DMS114 treated with DMSO at 0.1 percent for 48 hours (cell line): ENCODE measurements at regions not wholly inside any gene's neighbourhood (a gene's known extent, or its start where the extent isn't known, plus 50 kb on each side); places are given as distances from the start of the nearest gene placed in this dataset.
"Not testable (repeated sequence)": the region's sequence is repeated elsewhere in the genome, so short reads cannot be mapped to it uniquely, and the experiment has no call there.

Experiments used
- DNase-seq: peaks from one replicate; lab custom pipeline; 2025; ENCODE audit not compliant: unreplicated experiment; lab: John Stamatoyannopoulos, UW

DNA sequence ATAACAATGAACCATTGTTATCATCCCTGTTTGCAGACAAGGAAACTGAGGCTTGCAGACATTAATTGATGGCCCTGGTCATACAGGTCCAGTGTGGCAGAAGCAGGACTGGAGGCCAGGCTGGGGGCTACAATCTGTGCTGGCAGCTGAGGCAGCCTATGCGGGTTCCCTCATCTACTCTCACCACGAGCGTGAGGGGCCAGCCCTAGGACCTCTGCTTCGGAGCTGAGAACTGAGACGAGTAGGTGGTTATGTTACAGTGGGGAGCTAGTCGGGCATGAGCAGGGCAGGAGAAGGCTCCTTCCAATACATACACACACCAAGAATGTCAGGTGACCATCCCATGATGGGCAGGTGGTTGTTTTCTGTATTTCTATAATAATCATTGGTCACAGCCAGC, 82.2 kb upstream of the ASB18 start:
- no peak for DNase-seq

DNA sequence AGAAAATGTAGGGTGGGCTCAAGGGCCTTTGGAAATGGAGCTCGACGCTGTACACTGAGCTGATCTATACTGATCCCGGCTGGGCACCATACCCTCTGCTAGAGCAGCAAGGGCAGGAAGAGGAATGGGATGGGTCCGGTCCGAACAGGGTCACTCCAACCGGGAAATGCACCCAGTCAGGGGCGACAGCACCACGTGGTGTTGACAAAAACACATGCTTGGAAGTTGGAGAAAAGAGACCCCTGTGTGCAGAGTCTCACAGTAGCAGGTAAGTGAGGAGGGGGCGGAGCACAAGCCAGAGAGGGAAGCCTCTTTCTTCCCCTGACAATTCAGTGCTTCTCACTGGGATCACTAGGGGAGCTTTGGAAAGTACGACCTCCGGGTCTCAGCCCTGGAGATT, 84.1 kb upstream of the ASB18 start:
- no peak for DNase-seq

DNA sequence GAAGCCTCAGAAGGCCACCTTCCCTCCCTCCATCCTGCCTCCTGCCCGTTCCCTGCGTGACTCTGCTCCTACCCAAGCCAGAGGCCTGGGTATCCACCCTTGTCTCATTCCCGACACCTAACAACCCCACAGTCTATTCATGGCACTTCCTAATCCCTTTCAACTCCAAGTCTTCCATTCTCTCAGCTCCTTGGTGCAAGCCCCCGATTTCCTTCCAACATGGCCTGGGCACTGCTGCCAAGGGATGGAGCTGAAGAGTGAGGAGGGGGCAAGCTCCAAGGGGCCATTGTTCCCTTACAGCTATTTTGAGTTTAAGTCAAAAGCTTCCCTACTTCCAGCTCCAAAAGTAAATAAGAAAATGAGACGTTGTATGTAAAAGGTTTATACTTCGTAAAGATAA, 84.8 kb upstream of the ASB18 start:
- DNase-seq = no peak

DNA sequence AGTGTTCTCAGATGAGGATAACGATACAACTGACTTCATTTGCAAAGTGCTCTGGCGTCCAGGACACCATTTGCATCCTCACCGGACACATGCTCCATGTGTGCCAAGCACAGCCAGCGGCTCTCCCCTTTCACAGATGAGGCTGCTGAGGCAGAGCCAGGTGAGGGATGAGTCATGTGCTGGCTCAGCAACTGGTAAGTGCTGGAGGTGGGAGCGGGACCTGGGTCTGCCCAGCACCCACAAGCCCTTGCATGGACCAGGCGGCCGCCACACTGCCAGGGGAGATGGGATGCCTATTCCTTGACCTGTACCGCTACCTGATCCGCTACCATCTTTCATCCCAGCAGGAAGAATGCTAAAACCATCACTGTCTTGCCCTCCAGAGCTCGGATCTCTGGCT, 86.2 kb upstream of the ASB18 start:
- no peak for DNase-seq

DNA sequence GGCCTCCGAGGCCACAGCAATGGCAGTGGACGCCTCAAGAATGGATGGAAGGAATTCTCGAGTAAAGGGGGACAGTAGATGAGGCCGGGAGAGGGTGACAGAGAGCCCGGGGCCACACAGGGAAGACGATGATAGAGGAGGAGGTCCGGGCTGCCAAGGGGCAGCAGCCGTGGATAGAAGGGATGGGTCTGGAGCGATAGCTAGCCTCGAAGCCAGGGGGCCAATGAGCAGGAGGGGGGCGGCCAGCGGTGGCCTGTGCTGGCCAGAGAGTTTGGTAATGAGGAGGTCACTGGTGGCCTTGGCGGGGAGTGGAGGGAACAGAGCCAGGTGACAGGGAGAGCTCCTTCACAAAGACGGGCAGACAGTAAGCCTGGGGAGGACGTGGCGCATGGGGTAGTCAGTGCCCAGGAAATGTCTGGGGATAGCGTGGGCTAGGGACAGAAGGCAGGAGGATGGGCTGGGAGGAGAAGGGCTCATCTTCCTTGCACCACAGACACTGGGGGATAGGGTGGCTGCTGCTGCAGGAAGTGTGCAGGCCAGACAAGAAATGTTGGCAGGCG, 87.8 kb upstream of the ASB18 start:
- no peak for DNase-seq

DNA sequence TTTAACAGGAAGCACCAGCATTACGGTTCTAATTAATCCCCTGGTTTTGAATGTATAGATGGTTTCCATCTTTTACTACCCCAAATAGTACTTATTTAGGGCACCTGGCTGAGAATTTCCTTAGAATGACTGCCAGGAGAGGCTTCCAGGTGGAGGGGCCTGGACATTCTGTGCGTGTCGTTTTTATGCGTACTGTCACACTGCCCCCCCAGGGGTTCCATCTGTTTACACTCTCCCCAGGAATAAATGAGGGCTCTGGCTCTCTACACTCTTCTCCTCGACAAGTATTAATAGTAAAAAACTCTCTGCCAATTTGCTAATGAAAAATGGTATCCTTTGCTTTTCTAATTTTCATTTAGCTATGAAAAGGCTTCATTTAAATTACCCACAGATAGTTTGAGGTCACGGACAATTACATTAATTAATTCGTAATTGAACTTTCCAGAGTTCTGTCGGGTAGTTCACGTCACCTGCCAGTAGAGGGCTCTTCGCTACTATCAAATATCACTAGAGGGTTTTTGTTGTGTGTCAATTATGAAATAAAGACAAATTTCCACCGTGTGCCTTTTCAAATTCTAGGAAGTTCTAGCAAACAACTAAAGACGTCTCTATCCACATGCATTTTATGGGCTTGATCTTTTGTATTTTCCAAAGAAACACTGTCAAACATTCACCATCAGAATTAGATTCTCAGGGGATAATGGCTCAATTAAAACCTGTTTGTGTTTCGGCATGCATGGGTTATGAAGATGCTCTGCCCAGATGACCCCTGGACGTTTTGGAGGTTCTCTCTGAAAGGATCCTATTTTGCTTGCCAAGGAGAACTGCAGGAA, 88.8 kb upstream of the ASB18 start:
- DNase-seq = peak; percentile 12

DNA sequence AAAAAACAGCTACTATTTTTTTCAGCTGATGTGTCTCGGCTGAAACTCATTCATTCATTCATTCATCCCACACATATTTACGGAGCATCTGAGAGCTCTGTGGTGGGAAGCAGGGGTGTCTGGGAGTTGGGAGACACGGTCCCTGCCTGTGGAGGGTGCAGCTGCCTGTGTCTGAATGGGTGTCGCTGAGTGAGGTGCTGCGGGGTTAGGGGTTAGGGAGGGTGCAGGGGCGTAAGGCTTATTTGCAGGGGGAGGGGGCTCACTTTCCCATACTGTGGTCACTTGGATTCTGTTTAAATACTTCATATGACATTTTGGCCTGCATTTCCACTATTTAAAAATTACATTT, 89.4 kb upstream of the ASB18 start:
- no peak for DNase-seq

DNA sequence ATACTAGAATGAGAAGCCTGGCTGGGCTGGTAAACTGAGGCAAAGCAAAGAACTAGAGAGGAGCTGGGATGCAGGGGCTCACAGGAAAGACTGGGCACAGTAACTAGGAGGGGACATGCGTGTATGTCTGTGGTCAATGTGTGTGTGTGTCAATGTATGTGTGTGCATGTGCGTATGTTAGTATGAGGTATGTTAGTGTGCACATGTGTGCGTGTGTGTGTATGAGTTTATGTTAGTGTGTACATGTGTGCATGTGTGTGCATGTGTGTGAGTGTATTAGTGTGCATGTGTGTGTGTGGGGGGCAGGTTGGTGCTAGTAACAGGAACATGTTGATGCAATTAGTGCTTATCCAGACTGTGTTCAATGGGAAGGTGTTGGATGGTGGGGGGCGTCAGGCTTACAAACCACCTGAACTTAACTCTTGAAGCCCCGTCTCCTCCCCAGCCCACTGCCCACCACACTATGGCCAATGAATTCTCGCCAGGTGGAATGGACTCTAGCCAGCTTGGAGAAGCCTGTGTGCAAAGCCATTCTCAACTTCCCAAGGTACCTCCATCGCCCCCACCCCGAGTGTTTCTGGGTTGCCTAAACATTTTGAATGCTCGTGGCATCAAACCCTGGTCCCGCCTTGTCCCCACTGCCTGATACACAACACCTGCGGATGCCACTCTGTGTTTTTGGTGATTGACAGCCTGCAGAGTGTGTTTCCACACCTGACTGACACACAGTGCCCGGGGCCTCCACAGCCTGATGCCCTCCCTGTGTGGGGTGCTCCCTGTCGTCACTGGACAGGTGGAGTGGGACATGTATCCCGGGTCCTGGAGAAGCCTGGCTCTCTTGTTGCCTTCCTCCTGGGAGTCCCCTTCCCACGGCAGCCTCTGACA, 90.1 kb upstream of the ASB18 start:
- no peak for DNase-seq

DNA sequence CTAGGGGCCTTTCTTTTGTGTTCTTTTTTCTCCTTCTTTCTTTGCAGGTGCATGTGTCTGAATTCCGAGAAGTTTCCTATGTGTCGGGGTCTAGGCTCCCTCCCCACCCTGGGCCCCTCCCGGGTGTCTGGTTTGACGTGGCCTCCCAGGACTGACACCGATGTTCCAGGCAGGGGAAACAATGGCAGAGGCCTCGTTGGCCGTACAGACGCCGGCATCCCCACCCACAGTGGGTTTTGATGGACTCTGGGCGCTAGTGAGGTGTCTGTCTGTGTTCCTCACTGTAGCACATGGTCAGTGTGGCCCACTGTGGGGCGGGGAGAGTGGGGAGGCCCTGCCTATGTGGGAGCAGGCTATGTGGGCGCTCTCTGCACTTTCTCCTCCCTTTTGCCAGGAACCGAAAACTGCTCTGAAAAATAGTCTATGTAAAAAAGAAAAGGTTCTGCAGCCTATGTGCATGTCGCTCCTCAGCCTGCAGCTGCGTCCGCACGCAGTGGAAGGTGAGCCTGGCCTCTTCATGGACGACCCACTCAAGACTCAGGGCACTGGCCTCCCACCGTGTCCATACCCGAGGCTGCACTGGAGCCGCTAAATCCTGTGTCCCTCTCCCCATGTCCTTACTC, 90.9 kb upstream of the ASB18 start:
- no peak for DNase-seq

DNA sequence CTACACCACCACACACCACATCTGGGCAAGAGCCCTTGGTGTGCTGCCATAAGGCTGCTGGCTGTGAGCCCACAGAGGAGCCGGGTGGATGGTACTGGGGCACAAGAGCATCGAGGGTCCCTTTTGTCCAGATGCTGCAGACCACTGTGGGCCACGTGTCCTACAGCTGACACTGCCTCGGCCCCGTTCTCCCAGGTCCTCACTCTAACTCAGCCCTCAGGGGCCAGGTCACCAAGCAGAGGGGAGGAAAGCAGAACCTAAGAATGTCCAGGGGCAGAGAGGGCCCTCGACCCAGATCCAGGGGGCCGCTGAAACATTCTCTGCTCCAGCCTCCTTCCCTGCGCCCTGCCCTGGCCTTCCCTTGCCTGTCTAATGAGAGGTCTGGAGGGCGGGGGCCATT, 91.7 kb upstream of the ASB18 start:
- DNase-seq = no peak

DNA sequence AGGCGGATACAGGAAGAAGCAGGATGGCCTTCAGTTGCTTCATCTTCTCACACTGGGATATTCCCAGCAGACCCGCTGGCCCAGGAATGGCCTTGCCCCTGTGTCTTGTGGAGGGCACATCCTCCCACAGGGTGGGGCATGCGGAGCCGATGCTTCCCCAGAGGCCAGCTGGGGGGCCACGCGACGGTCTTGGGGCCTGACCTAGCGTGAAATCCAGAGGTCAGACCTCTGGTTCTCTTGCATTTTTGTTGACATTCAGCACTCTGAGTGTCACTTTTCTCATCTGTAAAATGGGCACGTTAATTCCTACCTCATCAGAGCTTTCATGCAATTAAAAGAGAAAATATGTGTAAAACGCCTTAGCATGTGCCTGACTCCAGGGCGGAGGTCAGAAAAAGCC, 92.1 kb upstream of the ASB18 start:
- DNase-seq = not testable (repeated sequence)

DNA sequence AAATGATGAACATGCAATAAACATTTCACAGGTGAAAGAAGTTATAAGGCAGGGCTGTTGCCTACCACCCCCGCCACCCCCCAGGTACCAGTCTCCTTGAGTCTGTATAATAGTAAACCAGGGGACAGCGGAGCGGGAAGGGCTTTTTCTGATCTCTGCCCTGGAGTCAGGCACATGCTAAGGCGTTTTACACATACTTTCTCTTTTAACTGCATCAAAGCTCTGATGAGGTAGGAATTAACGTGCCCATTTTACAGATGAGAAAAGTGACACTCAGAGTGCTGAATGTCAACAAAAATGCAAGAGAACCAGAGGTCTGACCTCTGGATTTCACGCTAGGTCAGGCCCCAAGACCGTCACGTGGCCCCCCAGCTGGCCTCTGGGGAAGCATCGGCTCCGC, 94.3 kb upstream of the ASB18 start:
- DNase-seq = not testable (repeated sequence)

DNA sequence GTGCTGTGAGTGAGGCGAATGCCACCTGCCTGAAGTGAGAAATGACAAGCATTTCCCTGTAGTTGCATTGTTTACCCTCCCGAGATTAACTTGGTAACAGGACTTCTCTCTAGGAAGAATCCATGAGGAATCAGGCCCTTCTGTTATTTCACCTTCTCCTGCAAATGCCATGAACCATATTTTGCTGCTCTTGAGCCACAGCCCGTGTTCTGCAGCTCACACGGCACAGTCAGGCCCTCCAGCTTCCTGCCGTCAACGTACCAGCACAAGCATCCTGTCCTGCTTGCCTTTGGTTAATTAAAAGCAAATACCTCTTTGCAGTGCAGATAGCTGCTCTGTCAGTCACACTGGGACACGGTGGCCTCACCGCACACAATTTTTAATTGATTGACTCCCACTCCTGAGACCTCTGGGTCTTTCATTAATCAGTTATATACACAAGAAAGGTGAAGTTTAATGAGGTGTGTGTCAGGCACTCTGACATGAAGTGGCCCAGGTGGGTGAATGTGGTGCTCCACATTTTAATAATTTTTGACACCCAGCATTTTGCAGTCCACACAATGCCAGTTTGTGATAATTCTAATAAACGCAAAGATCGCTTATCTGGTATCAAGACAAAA, 95.3 kb upstream of the ASB18 start:
- no peak for DNase-seq

DNA sequence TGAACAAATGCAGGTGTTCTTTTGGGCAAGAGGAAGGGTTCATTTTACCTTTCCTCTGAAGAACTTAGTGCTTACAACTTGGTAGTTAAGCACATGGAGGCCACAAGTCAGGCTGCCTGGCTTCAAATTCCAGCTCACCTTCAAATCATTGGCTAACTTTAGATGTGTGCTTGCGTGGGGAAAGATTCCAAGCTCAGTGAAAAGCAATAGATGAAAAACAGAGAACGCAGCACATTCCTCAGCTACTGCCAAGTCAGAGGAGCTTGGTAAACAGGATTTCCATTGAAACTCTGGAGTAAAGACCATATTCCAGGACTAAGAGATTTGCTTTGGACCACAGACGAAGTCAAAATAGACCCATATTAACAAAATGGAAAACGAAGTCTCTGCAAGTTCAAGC, 96.3 kb upstream of the ASB18 start:
- DNase-seq = no peak

DNA sequence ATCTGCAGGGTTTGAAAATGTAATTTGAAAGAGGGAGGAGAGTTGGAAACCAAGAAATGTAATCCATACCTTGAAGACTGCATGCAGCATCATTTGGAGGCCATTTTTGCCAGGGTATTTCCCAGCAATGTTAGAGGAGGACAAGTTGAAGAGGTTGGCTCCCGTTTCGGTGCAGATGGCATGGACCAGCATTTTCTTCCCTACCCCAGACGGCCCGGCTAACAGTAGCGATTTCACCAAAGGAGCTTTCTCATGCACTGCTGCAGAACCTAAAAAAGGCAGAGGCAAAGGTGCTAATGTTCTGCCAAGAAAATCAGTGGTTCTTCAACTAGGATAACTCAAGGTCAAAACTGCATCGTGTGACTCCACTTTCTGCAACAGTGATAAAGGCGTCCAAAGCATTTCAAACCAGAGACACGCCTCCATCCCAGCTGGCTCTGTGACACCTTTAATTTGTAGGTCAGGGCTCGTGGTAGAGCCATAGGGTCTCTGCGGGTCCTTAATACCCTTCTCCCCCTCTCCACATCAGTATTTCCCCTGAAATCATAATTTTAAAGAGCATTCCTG, 99.6 kb upstream of the ASB18 start:
- DNase-seq = no peak

DNA sequence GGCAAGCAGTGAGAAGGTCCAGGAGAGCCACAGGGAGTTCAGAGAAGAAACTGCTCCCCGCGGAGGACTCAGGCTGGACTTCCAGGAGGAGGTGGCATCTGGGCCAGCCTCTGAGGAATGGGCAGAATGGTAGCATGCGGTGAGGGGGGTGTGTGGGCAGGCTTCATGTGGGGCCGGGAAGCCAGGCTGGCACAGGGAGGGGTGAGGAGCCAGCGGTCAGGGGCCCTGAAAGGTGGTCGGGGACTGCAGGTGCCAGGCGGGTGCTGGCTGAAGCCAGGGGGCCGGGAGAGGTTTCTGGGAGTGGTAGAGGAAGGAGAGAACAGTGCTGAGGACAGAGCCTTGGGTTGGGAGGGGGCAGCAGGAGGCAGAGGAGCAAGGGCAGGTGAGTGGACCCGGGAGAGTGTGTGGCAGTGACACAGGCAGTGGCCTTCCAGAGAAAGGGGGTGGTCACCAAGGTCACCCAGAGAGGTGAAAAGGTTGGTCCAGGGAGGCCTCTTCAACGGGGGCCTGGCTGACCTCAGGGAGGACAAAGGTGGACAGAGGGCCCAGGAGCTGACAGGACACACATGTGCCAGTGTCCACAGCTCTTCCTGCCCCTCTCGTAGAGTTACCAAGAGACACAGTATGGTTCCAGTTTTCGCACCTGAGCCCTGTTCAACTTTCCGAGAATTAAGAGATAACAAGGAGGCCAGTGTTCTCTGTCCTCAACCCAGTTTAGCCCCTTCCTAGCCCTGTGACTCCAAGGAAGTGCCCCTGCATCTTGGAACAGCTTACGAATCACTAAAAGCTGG, 101.2 kb upstream of the ASB18 start:
- no peak for DNase-seq

DNA sequence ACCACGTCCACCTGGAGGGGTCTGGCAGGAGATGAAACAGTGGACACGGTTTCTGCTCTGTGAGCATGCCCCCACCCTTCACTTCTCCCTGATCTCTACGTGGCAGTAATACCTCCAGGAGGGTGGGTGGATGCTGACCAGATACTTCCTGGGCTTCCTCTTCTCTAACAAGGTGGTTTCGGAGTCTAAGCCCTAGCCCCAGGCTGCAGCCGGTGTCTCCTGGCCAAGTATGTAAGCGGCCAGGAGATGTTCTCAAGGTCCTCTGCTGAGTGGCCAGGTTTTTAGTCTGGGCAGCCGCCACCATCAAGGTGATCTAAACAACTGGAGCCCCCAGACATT, 101.8 kb upstream of the ASB18 start:
- DNase-seq = no peak

DNA sequence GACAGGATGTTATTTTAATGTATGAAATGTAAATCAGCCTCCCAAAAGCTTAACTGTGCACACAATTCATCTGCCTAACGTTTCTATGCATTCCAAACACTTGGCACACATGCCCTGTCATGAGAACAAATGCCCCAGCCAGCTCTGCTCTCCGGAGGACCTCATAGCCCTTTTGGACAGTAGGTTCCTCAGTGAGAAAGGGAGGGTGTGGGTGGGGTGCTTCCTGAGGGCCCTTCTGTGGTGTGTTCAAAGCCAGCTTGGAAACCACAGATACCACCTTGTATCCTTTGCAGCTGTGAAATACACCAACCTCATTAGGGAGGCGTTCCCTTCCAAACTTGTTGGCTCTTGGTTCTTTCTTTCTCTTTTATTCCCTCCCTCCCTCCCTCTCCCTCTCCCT, 102.2 kb upstream of the ASB18 start:
- no peak for DNase-seq

DNA sequence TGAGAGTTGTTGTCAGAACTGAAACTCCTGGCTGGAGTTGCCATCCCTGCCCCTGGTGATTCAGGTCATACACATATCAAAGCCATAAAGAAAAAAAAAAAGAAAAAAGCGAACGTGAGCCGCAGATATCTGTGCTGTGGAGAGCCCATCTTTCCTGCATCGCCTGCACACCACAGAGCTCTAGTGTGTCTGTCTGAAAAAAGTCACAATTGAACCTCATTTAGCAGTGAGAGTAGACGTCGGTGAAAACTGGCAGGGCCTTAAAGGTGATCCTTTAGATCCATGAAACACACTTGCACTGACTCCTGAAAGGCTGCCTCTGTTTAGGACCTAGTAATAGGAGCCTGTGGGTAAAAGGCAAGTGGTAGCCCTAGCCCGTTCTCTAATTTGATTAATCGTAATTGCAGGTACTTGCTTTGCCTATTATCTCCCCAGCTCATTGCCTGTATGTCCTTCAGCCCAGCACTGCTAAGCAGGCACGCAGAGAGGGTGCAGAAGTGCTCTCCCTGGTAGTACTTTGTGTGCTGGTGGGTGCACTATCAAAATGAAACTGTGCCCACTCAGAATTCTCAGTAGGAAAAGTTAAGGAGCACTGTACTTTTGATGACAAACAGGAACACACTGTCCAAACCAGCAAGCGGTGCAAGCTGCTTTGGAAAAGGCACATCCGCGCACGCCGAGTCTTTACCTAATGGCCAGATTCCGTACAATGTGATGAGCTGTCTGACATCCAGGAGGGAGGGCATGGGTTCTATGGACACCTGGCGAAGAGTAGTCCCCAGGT, 103.5 kb upstream of the ASB18 start:
- no peak for DNase-seq
